GM12873 (cell line): ENCODE measurements at regions not wholly inside any gene's neighbourhood (a gene's known extent, or its start where the extent isn't known, plus 50 kb on each side); places are given as distances from the start of the nearest gene placed in this dataset.

Experiments used
- TF ChIP-seq, protein P1 (sequence below): IDR thresholded peaks from 2 replicates; pipeline ENCODE4 v1.5.1; 2012; ENCODE audit warnings: low read depth, mild to moderate bottlenecking, moderate library complexity, low read length, control low read depth; ENCODE audit not compliant: insufficient read depth; ENCODE audit errors: missing control alignments

DNA sequence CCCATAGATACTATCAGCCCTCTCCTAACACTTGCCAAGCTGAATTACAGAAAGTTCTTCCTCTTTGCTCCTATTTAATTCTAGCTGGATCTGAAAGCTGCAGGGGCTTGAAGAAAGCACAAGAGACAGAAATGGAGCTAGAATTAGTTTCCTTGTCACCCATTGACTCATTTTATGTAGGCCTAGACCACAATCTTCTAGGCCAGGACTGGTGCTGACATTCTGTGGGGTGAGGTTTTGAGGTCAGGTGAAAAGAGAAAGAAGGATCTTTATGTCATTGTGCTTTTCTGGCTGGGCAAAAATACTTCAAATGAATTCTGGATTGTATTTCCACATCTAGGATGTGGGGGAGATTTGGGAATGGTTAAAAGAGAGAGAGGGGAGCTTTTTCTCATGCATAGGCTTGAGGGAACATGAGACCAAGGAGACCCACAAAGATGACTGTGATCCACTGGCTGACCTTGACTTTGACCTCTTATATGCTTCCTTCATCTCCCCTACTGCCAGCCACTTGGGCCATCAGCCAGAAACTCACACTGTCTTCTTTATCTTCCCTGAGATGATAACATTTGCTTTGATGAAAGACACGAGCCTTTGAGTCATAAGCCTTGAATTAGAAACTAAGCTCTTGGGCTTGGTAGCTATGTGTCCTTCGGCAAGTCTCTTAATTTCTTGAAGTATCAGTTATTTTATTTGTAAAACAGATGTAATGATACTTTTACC lies 274.9 kb upstream of the CADM1 start:
- TF ChIP-seq, protein P1, sequence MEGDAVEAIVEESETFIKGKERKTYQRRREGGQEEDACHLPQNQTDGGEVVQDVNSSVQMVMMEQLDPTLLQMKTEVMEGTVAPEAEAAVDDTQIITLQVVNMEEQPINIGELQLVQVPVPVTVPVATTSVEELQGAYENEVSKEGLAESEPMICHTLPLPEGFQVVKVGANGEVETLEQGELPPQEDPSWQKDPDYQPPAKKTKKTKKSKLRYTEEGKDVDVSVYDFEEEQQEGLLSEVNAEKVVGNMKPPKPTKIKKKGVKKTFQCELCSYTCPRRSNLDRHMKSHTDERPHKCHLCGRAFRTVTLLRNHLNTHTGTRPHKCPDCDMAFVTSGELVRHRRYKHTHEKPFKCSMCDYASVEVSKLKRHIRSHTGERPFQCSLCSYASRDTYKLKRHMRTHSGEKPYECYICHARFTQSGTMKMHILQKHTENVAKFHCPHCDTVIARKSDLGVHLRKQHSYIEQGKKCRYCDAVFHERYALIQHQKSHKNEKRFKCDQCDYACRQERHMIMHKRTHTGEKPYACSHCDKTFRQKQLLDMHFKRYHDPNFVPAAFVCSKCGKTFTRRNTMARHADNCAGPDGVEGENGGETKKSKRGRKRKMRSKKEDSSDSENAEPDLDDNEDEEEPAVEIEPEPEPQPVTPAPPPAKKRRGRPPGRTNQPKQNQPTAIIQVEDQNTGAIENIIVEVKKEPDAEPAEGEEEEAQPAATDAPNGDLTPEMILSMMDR = no peak

DNA sequence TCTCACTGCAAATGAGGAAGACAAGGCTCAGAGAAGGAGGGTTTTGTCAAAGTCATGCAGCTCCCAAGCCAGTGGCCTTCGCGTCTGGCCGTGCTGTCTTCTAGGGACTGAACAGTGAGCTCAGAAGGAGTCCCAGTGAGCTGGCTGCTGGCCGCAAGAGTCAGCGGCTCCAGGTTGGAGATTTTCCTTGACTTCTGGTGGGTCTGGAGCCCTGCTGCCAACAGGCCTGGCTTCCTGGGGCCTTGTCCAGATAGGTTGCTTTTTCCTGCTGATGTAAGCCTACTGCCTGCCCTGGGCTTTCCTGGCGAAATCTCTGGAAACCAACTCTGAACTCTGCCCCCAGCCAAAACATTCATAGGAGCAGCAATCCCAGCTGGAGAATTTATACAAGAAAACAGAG lies 272.7 kb upstream of the CADM1 start:
- TF ChIP-seq, protein P1 = no peak

DNA sequence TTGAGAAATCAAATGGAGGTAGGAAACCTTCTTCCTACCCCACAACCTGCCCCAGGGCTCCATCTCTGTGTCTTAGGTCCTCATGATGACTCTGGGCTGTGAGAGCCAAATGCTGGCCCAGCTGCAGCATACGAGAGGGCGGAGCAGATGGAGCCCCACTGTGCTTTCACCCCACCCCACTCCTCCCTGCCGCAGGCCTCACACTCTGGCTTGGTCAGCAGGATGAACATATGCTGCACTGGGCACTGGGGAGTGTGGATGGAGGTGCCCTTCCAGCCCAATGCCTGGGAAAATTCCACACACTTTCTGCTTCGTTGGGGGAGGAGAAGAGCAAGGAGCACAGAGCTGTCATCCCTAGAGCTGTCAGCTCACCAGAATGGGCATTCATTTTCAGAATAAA lies 271.6 kb upstream of the CADM1 start:
- TF ChIP-seq, protein P1 = no peak

DNA sequence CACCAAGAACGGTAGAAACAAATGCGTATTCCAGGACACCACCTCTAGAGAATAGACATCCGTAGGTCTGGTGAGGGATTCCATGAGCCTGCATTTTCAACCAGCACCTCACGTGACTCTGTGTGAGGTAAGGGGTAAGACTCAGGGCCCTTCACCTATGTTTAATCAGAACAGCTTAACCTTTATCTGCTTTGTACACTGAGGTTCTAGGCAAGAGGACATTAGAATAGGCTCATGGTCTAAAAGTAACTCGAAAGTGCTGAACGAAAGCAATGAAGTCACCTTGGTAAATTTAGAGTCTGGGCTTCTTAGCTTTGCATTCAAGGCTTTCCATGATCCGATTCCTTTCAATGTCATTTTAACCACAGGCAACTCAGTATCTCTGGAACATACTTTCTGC lies 270.5 kb upstream of the CADM1 start:
- TF ChIP-seq, protein P1 = no peak

DNA sequence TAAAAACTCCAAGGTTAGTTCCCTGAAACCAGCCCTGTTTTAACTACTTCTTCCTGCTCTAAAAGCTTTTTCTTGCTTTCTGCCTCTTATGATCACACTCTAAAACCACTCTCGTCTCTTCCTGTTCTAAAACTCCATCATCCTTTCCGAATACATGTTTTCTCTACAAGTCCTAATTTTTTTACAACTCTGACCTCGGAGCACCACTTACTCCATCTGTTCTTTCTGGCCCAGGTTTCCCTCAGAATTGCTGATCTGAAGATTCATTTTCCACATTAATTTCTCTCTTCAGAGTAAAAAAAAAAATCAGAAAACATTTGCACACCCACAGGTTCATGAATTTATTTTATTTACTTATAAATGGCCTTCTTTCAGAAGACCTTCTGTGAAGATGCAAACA lies 265.7 kb upstream of the CADM1 start:
- TF ChIP-seq, protein P1 = no peak

DNA sequence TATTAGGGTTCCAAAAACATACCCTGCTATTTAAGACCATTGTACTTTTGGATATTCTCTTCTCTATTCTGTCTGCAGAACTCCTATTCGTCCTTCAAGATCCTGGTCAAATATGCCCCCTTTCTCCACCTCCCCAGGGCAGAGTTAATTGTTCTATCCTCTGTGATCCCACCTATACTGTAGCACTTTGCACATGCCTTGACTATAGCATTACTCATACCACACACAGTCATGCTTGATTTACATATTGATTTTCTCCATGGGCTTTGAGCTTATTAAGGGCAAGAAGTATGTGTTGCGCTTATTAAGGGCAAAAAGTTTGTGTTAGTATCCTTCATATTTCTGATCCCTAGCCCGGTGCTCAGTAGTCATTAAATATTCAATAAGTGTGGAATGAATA lies 263.7 kb upstream of the CADM1 start:
- TF ChIP-seq, protein P1 = no peak

DNA sequence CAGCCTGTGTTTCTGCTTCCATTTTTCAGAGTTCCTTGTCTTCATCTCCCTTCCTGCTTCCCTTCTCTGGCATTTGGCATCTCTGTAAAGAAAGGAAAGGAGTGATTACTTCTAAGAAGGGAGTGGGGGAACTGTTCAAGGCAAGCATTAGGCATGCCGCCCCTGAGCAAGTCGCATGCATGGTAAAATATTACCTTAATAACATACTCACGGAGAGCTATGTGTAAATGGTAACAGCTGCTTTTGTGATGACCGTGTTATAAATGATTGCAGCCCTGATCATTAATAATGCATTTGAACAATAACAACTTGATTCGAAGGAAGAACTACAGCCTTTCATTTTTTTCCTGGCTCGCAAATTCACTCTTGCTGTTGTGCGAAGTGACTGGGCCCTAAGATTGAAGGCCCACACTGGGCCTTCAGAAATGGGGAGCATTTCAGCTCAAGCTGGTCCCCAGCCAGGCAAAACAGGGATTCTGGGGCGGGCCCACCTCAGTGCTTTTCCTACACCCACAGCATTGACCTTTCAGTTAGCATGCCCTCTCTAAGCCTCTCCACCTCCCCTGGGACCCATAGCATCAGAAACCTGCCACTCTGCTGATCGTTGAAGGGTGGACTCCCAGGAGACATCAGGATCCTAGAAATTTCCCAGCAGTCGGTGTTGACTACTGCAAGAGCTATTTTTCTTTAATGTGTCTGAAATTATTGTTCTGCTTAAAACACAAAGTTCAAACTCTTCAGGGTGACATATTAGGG lies 263.0 kb upstream of the CADM1 start:
- TF ChIP-seq, protein P1 = no peak
